Hippocampal formation (tissue), 2 donors: ENCODE measurements at regions not wholly inside any gene's neighbourhood (a gene's known extent, or its start where the extent isn't known, plus 50 kb on each side); places are given as distances from the start of the nearest gene placed in this dataset.

ENCODE experiments used
- DNase-seq, 2 donors: peaks; one replicate each; lab custom pipeline; 2025; lab: John Stamatoyannopoulos, UW

GRCh38 chr22:48897645-48898370 is 929.9 kb downstream of the BRD1 start:
- no peak for DNase-seq

DNA sequence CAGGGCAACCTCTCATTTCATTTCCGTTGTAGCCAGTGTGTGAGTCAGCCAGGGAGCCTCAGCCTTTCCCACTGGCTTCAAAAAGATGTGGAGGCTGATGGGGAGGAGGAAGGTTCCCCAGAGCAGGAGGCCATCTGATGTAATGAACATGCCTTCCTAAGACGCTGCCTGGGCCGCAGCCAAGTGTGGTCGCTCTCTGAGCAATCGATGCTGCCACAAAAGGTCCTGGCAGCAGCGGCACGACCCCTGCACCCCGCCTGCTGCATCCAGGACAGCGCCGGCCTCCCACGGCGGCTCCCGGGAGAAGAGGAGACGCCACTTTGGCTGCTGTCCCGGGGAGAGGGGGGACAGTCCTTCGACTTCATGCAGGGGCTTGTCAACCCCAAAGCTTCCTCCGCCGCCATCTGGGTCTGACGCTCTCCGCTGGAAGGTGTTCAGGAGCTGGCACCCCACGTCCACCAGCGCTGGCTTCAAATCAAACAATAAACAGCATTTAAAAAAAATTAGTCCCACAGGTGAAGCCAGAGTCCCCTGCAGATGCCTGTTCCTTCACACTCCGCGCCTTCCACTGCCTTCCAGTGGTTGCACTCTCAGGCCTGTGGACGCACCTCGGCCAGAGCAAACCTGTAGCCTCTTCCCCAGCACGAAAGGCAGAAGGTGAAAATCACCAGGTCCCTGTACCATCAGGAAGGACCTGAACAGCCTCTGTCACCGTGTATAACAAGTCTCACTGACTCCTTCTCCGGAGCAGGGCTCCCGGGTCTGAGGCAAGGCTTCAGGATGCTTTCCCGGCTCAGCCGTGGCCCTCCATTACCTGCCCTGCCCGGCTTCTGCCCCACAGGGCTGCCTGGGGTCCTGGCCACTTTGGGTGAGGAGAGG is 930.7 kb downstream of the BRD1 start:
- DNase-seq: no peak

- DNase-seq: no peak
Measured at GRCh38 chr22:48895831-48896765, 931.6 kb downstream of the BRD1 start.

- no peak for DNase-seq
Measured at GRCh38 chr22:48895336-48895735, 932.3 kb downstream of the BRD1 start.

DNA sequence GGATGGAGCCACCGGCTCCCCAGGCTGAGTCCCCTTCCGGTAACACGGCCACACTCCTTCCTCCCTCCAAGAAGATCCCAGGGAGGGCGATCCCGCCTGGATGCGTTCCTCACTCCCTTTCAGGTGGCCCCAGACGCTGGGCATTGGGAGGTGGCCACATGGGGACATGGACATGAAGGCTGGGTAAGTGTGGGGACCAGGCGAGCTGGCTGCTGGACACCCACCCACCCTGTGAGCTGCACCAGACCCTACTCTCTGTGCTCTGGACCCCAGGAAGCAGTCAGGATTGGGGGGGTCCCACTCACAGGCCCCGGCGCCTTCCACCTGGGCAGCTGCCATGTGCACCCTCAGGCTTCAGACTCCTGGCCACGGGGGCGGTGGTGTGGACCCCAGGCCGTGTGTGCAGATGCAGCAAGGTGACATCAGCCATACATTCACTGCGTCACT is 932.8 kb downstream of the BRD1 start:
- DNase-seq: no peak

- DNase-seq: no peak
Measured at GRCh38 chr22:48894064-48894671, 933.5 kb downstream of the BRD1 start.

DNA sequence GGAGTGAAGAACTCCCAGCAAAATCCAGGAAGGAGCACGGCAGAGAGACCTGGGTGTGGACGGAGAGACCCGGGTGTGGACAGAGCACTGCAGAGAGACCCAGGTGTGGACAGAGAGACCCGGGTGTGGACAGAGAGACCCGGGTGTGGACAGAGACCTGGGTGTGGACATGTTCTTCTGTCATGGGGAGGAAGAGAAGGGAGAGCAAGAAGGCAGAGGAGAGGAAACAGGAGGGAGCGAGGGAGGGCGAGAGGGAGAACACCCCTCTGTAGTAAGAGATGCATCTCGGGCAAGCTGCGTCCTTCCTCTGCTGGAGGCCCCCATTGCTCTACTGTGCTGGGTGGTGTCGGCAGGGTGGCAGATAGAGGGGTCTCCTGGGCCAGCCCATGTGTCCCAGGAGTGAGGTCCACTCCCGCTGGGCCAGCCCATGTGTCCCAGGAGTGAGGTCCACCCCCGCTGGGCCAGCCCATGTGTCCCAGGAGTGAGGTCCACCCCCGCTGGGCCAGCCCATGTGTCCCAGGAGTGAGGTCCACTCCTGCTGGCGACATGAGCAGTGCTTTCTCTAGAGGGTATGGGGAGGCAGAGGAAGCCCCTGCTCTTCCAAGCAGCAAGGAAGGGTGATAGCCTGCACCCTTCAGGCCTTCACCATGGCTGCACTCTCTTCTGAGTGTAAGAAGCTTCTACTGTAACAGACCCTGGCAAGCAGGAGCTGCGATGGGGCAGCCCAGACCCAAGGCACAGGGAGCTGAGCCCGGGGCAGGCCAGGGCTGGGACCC is 934.2 kb downstream of the BRD1 start:
- DNase-seq: no peak

GRCh38 chr22:48892578-48893287 is 934.9 kb downstream of the BRD1 start:
- peak; percentile 20 to 26 for DNase-seq

- no peak for DNase-seq
Measured at GRCh38 chr22:48891688-48892577, 935.7 kb downstream of the BRD1 start.

GRCh38 chr22:48890693-48891554 is 936.7 kb downstream of the BRD1 start:
- DNase-seq: no peak

- DNase-seq: no peak
Measured at GRCh38 chr22:48889887-48890692, 937.6 kb downstream of the BRD1 start.

GRCh38 chr22:48889209-48889830 is 938.4 kb downstream of the BRD1 start:
- no peak for DNase-seq

GRCh38 chr22:48888466-48889208 is 939.0 kb downstream of the BRD1 start:
- no peak for DNase-seq

DNA sequence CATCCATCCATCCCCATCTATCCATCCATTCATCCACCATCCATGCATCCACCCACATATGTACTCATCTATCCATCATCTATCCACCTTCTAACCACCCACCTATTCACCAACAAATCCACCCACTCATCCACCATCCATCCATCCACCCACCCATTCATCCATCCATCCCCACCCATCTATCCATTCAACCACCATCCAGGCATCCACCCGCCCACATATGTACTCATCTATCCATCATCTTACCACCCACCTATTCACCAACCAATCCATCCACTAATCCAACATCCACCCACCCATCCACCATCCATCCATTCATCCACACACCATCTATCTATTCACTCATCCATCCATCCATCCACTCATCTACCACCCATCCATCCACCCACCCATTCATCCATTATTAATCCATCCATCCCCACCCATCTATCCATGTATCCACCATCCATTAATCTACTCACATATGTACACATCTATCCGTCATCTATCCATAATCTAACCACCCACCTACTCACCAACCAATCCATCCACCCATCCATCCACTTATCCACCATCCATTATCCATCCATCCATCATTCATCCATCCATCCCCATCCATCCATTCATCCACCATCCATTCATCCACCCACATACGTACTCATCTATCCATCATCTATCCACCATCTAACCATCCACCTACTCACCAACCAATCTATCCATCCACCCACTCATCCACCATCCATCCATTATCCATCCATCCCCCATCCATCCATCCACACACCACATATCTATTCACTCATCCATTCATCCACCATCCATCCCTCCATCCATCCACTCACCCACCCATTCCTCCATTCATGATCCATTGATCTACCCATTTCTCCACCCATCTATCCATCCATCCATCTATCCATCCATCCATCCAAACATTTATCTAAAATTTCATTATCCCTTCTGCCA is 940.0 kb downstream of the BRD1 start:
- no peak for DNase-seq
